Calu3 (cell line): ENCODE measurements at regions not wholly inside any gene's neighbourhood (a gene's known extent, or its start where the extent isn't known, plus 50 kb on each side); places are given as distances from the start of the nearest gene placed in this dataset.

Experiments used
- BruUV-seq: library from RNA; stranded (reverse); fragments of 400-500 nt; replicated peaks from 2 replicates; lab custom pipeline; 2021; lab: Mats Ljungman, UMichigan
- CTCF ChIA-PET: fragments of 300-600 bp; sonication (Branson Sonifier 250); formaldehyde crosslinking; loops from one replicate; lab custom pipeline; 2022; ENCODE audit warnings: antibody characterized with exemption; lab: Charles Lee
- DNase-seq: peaks from one replicate; pipeline ENCODE4 v3.0.0; 2022
- H3K27ac Mint-ChIP-seq: one replicate; pipeline ENCODE4 v1.8.0; 2022; ENCODE audit warnings: mixed read lengths; ENCODE audit not compliant: unreplicated experiment
- H3K27me3 Mint-ChIP-seq: one replicate; pipeline ENCODE4 v1.8.0; 2022; ENCODE audit warnings: mixed read lengths; ENCODE audit not compliant: unreplicated experiment
- H3K36me3 Mint-ChIP-seq: one replicate; pipeline ENCODE4 v1.8.0; 2022; ENCODE audit warnings: mild to moderate bottlenecking, moderate library complexity, mixed read lengths; ENCODE audit not compliant: insufficient read depth, unreplicated experiment
- H3K4me1 Mint-ChIP-seq: one replicate; pipeline ENCODE4 v1.8.0; 2022; ENCODE audit warnings: mild to moderate bottlenecking, low read depth, mixed read lengths; ENCODE audit not compliant: unreplicated experiment
- H3K4me3 Mint-ChIP-seq: one replicate; pipeline ENCODE4 v1.8.0; 2022; ENCODE audit warnings: mild to moderate bottlenecking, low read depth, moderate library complexity, mixed read lengths; ENCODE audit not compliant: unreplicated experiment
- H3K9me3 Mint-ChIP-seq: one replicate; pipeline ENCODE4 v1.8.0; 2022; ENCODE audit warnings: low read depth, mixed read lengths; ENCODE audit not compliant: unreplicated experiment
- intact Hi-C: fragments of 100-400 bp; cut with micrococcal nuclease; formaldehyde crosslinking; loops from one replicate; pipeline ENCODE4 v1.10.0; 2022; ENCODE audit not compliant: unreplicated experiment
- TF ChIP-seq, protein P1 (sequence below): fragments of 200-600 bp; IDR thresholded peaks from one replicate; pipeline ENCODE4 v1.8.0; 2022; ENCODE audit warnings: antibody characterized with exemption; ENCODE audit not compliant: unreplicated experiment

GRCh38 chr4:54173281-54173912, 55.7 kb upstream of the PDGFRA start:
- peaks cover 5% of the 10 kb centered on the region for H3K36me3 Mint-ChIP-seq
- BruUV-seq, result no TSS peak
- no peak overlapping the region for H3K4me3 Mint-ChIP-seq
- no peaks in the 10 kb centered on the region for H3K27me3 Mint-ChIP-seq
- intact Hi-C loops, result no loop called here
- CTCF ChIA-PET, result interaction anchor here (0.7 kb wide), 1 partner anchor 24 kb away, joined by 3 read pairs; no protein-coding TSS in a partner anchor
- H3K4me1 Mint-ChIP-seq, result no peaks in the 10 kb centered on the region
- no peak overlapping the region for H3K27ac Mint-ChIP-seq
- TF ChIP-seq, protein P1, sequence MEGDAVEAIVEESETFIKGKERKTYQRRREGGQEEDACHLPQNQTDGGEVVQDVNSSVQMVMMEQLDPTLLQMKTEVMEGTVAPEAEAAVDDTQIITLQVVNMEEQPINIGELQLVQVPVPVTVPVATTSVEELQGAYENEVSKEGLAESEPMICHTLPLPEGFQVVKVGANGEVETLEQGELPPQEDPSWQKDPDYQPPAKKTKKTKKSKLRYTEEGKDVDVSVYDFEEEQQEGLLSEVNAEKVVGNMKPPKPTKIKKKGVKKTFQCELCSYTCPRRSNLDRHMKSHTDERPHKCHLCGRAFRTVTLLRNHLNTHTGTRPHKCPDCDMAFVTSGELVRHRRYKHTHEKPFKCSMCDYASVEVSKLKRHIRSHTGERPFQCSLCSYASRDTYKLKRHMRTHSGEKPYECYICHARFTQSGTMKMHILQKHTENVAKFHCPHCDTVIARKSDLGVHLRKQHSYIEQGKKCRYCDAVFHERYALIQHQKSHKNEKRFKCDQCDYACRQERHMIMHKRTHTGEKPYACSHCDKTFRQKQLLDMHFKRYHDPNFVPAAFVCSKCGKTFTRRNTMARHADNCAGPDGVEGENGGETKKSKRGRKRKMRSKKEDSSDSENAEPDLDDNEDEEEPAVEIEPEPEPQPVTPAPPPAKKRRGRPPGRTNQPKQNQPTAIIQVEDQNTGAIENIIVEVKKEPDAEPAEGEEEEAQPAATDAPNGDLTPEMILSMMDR, result no peak
- DNase-seq, result no peak
- H3K9me3 Mint-ChIP-seq, result no peaks in the 10 kb centered on the region

- TF ChIP-seq, protein P1, result no peak
- intact Hi-C loops, result no loop called here
- Mint-ChIP-seq H3K27me3 (no peaks in the 10 kb centered on the region), H3K27ac (no peak overlapping the region), H3K4me1 (no peaks in the 10 kb centered on the region), H3K9me3 (no peaks in the 10 kb centered on the region), H3K36me3 (peaks cover 5% of the 10 kb centered on the region), H3K4me3 (no peak overlapping the region)
- BruUV-seq, result no TSS peak
- DNase-seq, result no peak
- CTCF ChIA-PET, result interaction anchor here (0.9 kb wide), 1 partner anchor 228 kb away, joined by 3 read pairs; no protein-coding TSS in a partner anchor
Measured at GRCh38 chr4:54176202-54176601, 52.9 kb upstream of the PDGFRA start.
